Sigmoid colon (tissue), 6 donors: ENCODE measurements at regions not wholly inside any gene's neighbourhood (a gene's known extent, or its start where the extent isn't known, plus 50 kb on each side); places are given as distances from the start of the nearest gene placed in this dataset.
A peak's percentile ranks its signal among the peaks of the same experiment; 100 is the strongest.

ENCODE experiments used
- DNase-seq: peaks from one replicate; pipeline ENCODE4 v3.0.0-alpha.2; 2019
- H3K27ac ChIP-seq, 4 donors: fragments of 200-600 bp; sonication (generic); one replicate each; pipeline ENCODE4 v1.5.1; 2016 to 2019; ENCODE audit warnings: mild to moderate bottlenecking in 1 of 4
- H3K27me3 ChIP-seq, 3 donors: fragments of 200-600 bp; sonication (generic); one replicate each; pipeline ENCODE4 v1.5.1; 2019; ENCODE audit warnings: mild to moderate bottlenecking in 1 of 3
- H3K36me3 ChIP-seq, 4 donors: fragments of 200-600 bp; sonication (generic); one replicate each; pipeline ENCODE4 v1.5.1; 2016 to 2019
- H3K4me1 ChIP-seq, 4 donors: fragments of 200-600 bp; sonication (generic); one replicate each; pipeline ENCODE4 v1.5.1; 2017 to 2019
- H3K4me3 ChIP-seq, 4 donors: fragments of 200-600 bp; sonication (generic); one replicate each; pipeline ENCODE4 v1.5.1; 2017 to 2019; ENCODE audit warnings: mild to moderate bottlenecking in 2 of 4, moderate library complexity in 1 of 4
- H3K9me3 ChIP-seq, 4 donors: fragments of 200-600 bp in 3 of 4; sonication (generic) in 3 of 4; one replicate each; pipeline versions ENCODE4 v1.5.1 to v1.6.1; 2013 to 2019
- CTCF ChIP-seq, 4 experiments: fragments of 450-650 bp in 3 of 4; fragments of 200-600 bp in 1 of 4; IDR thresholded peaks; one replicate each; pipeline ENCODE4 v1.5.1; 2016 to 2019; ENCODE audit warnings: antibody characterized with exemption in 4 of 4, mild to moderate bottlenecking in 3 of 4, moderate library complexity in 2 of 4
- EP300 ChIP-seq, 4 donors: sonication (generic); formaldehyde crosslinking; IDR thresholded peaks; one replicate each; pipeline ENCODE4 v1.6.1; 2017; ENCODE audit warnings: antibody characterized with exemption in 4 of 4
- POLR2A ChIP-seq, 2 donors: fragments of 450-650 bp; IDR thresholded peaks; one replicate each; pipeline ENCODE4 v1.6.1; 2016; ENCODE audit warnings: antibody characterized with exemption in 2 of 2, mild to moderate bottlenecking in 2 of 2, moderate library complexity in 2 of 2
- POLR2AphosphoS5 ChIP-seq, 4 donors: sonication (generic); formaldehyde crosslinking; IDR thresholded peaks; one replicate each; pipeline ENCODE4 v1.6.1; 2017; ENCODE audit warnings: antibody characterized with exemption in 4 of 4
- WGBS, 2 donors: extraction: QIAGEN DNeasy Blood & Tissue Kit; methylation state at CpG; one replicate each; pipeline ENCODE4 v1.1.7; 2013; 5-methylcytosine and 5-hydroxymethylcytosine counted together
- intact Hi-C: fragments of 100-400 bp; cut with DNase I; formaldehyde crosslinking; loops from one replicate; pipeline ENCODE4 v1.15.1; 2023
- donor health status: healthy with polysubstance abuse.
- donor health status: healthy.

GRCh38 chr1:10908266-10908665 lies 104.2 kb upstream of the TARDBP start:
- 81 to 83% methylated on average over 6 of the region's 6 CpGs for WGBS, 2 donors
- H3K4me1 ChIP-seq, result no peaks in the 10 kb centered on the region
- TF ChIP-seq POLR2AphosphoS5 (IDR thresholded peaks at IDR 0.05) (no peak), POLR2A (IDR thresholded peaks at IDR 0.05) (no peak), CTCF (IDR thresholded peaks at IDR 0.05) (no peak), EP300 (IDR thresholded peaks at IDR 0.05) (no peak)
- intact Hi-C loops, result no loop called here
- H3K27ac ChIP-seq, result no peak overlapping the region
- H3K27me3 ChIP-seq, result no peaks in the 10 kb centered on the region
- no peaks in the 10 kb centered on the region for H3K36me3 ChIP-seq
- H3K4me3 ChIP-seq, result no peak overlapping the region
- DNase-seq, result no peak
- H3K9me3 ChIP-seq, result no peaks in the 10 kb centered on the region

GRCh38 chr1:10909697-10910680 lies 102.5 kb upstream of the TARDBP start:
- H3K27me3 ChIP-seq, result no peaks in the 10 kb centered on the region
- no peaks in the 10 kb centered on the region for H3K36me3 ChIP-seq
- H3K9me3 ChIP-seq, result no peaks in the 10 kb centered on the region
- intact Hi-C loops, result no loop called here
- H3K27ac ChIP-seq, result no peak overlapping the region
- WGBS, 2 donors, result 51 to 52% methylated on average over 22 of the region's 22 CpGs
- TF ChIP-seq POLR2A (IDR thresholded peaks at IDR 0.05) (no peak), POLR2AphosphoS5 (IDR thresholded peaks at IDR 0.05) (no peak), CTCF (IDR thresholded peaks at IDR 0.05) (peak in 2 of 4 experiments; percentile 9 to 57), EP300 (IDR thresholded peaks at IDR 0.05) (no peak)
- H3K4me1 ChIP-seq, result no peaks in the 10 kb centered on the region
- no peak overlapping the region for H3K4me3 ChIP-seq
- DNase-seq, result no peak

- TF ChIP-seq POLR2A (IDR thresholded peaks at IDR 0.05), result no peak
- TF ChIP-seq CTCF (IDR thresholded peaks at IDR 0.05), result no peak
- TF ChIP-seq EP300 (IDR thresholded peaks at IDR 0.05), result no peak
- no peak for TF ChIP-seq POLR2AphosphoS5 (IDR thresholded peaks at IDR 0.05)
- Histone ChIP-seq H3K4me1 (no peaks in the 10 kb centered on the region), H3K27me3 (no peaks in the 10 kb centered on the region), H3K36me3 (no peaks in the 10 kb centered on the region), H3K4me3 (no peak overlapping the region), H3K27ac (no peak overlapping the region), H3K9me3 (no peaks in the 10 kb centered on the region)
- intact Hi-C loops, result no loop called here
- DNase-seq, result no peak
- 81 to 86% methylated on average over 13 of the region's 13 CpGs for WGBS, 2 donors
Measured at GRCh38 chr1:10910681-10911489, 101.6 kb upstream of the TARDBP start.

GRCh38 chr1:10911490-10912166 lies 100.8 kb upstream of the TARDBP start:
- H3K9me3 ChIP-seq, result no peaks in the 10 kb centered on the region
- DNase-seq, result no peak
- H3K4me1 ChIP-seq, result no peaks in the 10 kb centered on the region
- intact Hi-C loops, result no loop called here
- no peak overlapping the region for H3K4me3 ChIP-seq
- H3K27ac ChIP-seq, result no peak overlapping the region
- 90 to 92% methylated on average over 11 of the region's 11 CpGs for WGBS, 2 donors
- no peaks in the 10 kb centered on the region for H3K36me3 ChIP-seq
- no peaks in the 10 kb centered on the region for H3K27me3 ChIP-seq
- TF ChIP-seq EP300 (IDR thresholded peaks at IDR 0.05), result no peak
- TF ChIP-seq POLR2A (IDR thresholded peaks at IDR 0.05), result no peak
- TF ChIP-seq POLR2AphosphoS5 (IDR thresholded peaks at IDR 0.05), result no peak
- no peak for TF ChIP-seq CTCF (IDR thresholded peaks at IDR 0.05)
